ENCODE measurements at regions not wholly inside any gene's neighbourhood (a gene's known extent, or its start where the extent isn't known, plus 50 kb on each side); places are given as distances from the start of the nearest gene placed in this dataset.

GRCh38 chr11:109347304-109347703 lies 74.7 kb upstream of the C11orf87 start:
- DNase-seq (ENCODE audit: low read depth, low spot score), result no peak

GRCh38 chr11:109349276-109350080 lies 72.5 kb upstream of the C11orf87 start:
- CTCF ChIA-PET, result no interaction called here
- POLR2A ChIA-PET, result no interaction called here
- H3K4me3 ChIP-seq (ENCODE audit: low read depth, low read length), result no peak overlapping the region
- no peak for DNase-seq (ENCODE audit: low read depth, low spot score)
- TF ChIP-seq CTCF (IDR thresholded peaks at IDR 0.05; ENCODE audit: insufficient read depth, low read length, missing control alignments), result no peak

More at GRCh38 chr11:109347304-109347703, 74.7 kb upstream of the C11orf87 start:
- no peak overlapping the region for H3K4me3 ChIP-seq (ENCODE audit: low read depth, low read length)
- POLR2A ChIA-PET, result no interaction called here
- TF ChIP-seq CTCF (IDR thresholded peaks at IDR 0.05; ENCODE audit: insufficient read depth, low read length, missing control alignments), result no peak
- CTCF ChIA-PET, result no interaction called here

- ChIA-PET CTCF (no interaction called here), POLR2A (no interaction called here)
- no peak for DNase-seq (ENCODE audit: low read depth, low spot score)
- H3K4me3 ChIP-seq (ENCODE audit: low read depth, low read length), result no peak overlapping the region
- TF ChIP-seq CTCF (IDR thresholded peaks at IDR 0.05; ENCODE audit: insufficient read depth, low read length, missing control alignments), result no peak
Observed at GRCh38 chr11:109350091-109350490, 71.9 kb upstream of the C11orf87 start.

GRCh38 chr11:109362059-109362458 lies 59.9 kb upstream of the C11orf87 start:
- no peak for DNase-seq (ENCODE audit: low read depth, low spot score)
- ChIA-PET POLR2A (no interaction called here), CTCF (no interaction called here)
- TF ChIP-seq CTCF (IDR thresholded peaks at IDR 0.05; ENCODE audit: insufficient read depth, low read length, missing control alignments), result no peak
- no peak overlapping the region for H3K4me3 ChIP-seq (ENCODE audit: low read depth, low read length)

- ChIA-PET CTCF (no interaction called here), POLR2A (no interaction called here)
- DNase-seq (ENCODE audit: low read depth, low spot score), result no peak
- H3K4me3 ChIP-seq (ENCODE audit: low read depth, low read length), result no peak overlapping the region
- no peak for TF ChIP-seq CTCF (IDR thresholded peaks at IDR 0.05; ENCODE audit: insufficient read depth, low read length, missing control alignments)
Observed at GRCh38 chr11:109363682-109364081, 58.3 kb upstream of the C11orf87 start.

- no peak overlapping the region for H3K4me3 ChIP-seq (ENCODE audit: low read depth, low read length)
- DNase-seq (ENCODE audit: low read depth, low spot score), result no peak
- POLR2A ChIA-PET, result no interaction called here
- CTCF ChIA-PET, result no interaction called here
- TF ChIP-seq CTCF (IDR thresholded peaks at IDR 0.05; ENCODE audit: insufficient read depth, low read length, missing control alignments), result no peak
Observed at GRCh38 chr11:109364851-109365250, 57.1 kb upstream of the C11orf87 start.
